ENCODE measurements at regions not wholly inside any gene's neighbourhood (a gene's known extent, or its start where the extent isn't known, plus 50 kb on each side); places are given as distances from the start of the nearest gene placed in this dataset.

DNA sequence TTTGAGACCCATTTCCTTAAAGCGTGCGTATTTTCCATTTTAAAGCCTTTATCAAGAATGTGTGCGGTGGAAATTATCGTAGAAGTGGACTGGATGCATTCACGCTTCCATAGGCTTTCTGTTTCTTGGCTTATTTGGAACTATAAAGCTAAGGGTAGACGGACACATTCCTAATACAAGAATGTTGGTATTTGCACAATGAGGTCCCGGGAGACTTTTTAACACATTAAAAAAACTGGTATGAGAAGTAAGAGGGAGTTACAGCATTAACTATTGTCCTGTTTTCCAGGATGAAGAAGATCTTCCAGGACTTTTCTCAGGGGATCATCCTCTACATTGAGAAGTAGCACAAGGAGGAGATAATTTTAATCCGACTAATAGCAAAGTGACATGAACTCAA, 653.0 kb downstream of the MTRR start:
- H3K27ac ChIP-seq (ENCODE audit: insufficient read depth, low read length) = no peak overlapping the region
- H3K36me3 ChIP-seq (ENCODE audit: control insufficient read depth, insufficient read depth, low read length) = no peaks in the 10 kb centered on the region
- no peaks in the 10 kb centered on the region for H4K20me1 ChIP-seq (ENCODE audit: control insufficient read depth, extremely low read depth, insufficient read depth, low read length)
- H3K4me1 ChIP-seq (ENCODE audit: control insufficient read depth, extremely low read depth, insufficient read depth, low read length) = no peaks in the 10 kb centered on the region
- no peak overlapping the region for H2AFZ ChIP-seq (ENCODE audit: low read length)
- H3K27me3 ChIP-seq (ENCODE audit: control insufficient read depth, insufficient read depth, low read length) = no peaks in the 10 kb centered on the region
- DNase-seq (ENCODE audit: low read depth in 2 of 2) = no peak
- no peaks in the 10 kb centered on the region for H3K9me3 ChIP-seq (ENCODE audit: control insufficient read depth, insufficient read depth, low read depth, low read length)
- no peaks in the 10 kb centered on the region for H3K79me2 ChIP-seq (ENCODE audit: control insufficient read depth, insufficient read depth, low read length)
- H3K4me3 ChIP-seq (replicated peaks in 1 of 4; ENCODE audit: control extremely low read depth in 1 of 4, insufficient read depth in 1 of 4, low read depth in 3 of 4, low read length in 4 of 4) = no peak overlapping the region
- H3K9ac ChIP-seq (ENCODE audit: insufficient read depth, low read length) = no peak overlapping the region
- no peak overlapping the region for H3K4me2 ChIP-seq (ENCODE audit: extremely low read depth, insufficient read depth, low read length)
- no peak for TF ChIP-seq EZH2 (IDR thresholded peaks at IDR 0.05; ENCODE audit: low read length, missing control alignments)
- TF ChIP-seq, protein P1, sequence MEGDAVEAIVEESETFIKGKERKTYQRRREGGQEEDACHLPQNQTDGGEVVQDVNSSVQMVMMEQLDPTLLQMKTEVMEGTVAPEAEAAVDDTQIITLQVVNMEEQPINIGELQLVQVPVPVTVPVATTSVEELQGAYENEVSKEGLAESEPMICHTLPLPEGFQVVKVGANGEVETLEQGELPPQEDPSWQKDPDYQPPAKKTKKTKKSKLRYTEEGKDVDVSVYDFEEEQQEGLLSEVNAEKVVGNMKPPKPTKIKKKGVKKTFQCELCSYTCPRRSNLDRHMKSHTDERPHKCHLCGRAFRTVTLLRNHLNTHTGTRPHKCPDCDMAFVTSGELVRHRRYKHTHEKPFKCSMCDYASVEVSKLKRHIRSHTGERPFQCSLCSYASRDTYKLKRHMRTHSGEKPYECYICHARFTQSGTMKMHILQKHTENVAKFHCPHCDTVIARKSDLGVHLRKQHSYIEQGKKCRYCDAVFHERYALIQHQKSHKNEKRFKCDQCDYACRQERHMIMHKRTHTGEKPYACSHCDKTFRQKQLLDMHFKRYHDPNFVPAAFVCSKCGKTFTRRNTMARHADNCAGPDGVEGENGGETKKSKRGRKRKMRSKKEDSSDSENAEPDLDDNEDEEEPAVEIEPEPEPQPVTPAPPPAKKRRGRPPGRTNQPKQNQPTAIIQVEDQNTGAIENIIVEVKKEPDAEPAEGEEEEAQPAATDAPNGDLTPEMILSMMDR (conservative IDR thresholded peaks at IDR 0.05 in 1 of 2, IDR thresholded peaks at IDR 0.05 in 1 of 2; ENCODE audit: low read depth in 1 of 2, low read length in 2 of 2) = no peak

DNA sequence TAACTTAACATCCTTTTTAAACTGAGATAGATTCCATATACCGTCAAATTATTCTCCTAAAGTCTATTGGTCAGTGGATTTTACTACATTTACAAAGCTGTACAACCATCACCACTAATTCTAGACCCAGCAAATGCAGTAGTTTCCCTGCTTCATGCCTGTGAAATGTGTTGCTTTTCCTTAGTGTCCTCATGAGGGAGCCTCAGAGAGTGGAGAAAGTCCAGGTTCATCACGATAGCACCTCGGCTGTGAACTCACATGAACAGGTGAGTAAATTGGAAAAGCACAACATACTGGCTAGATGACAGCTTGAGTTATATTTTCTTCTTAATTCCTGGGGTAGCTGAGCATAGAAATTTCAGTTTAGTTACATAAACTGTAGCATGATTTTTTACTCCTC, 653.7 kb downstream of the MTRR start:
- H4K20me1 ChIP-seq (ENCODE audit: control insufficient read depth, extremely low read depth, insufficient read depth, low read length) = no peaks in the 10 kb centered on the region
- TF ChIP-seq, protein P1 (conservative IDR thresholded peaks at IDR 0.05 in 1 of 2, IDR thresholded peaks at IDR 0.05 in 1 of 2; ENCODE audit: low read depth in 1 of 2, low read length in 2 of 2) = peak in 1 of 2 donors; percentile 2
- TF ChIP-seq EZH2 (IDR thresholded peaks at IDR 0.05; ENCODE audit: low read length, missing control alignments) = no peak
- H3K27ac ChIP-seq (ENCODE audit: insufficient read depth, low read length) = no peak overlapping the region
- DNase-seq (ENCODE audit: low read depth in 2 of 2) = no peak
- no peak overlapping the region for H3K4me2 ChIP-seq (ENCODE audit: extremely low read depth, insufficient read depth, low read length)
- H3K4me1 ChIP-seq (ENCODE audit: control insufficient read depth, extremely low read depth, insufficient read depth, low read length) = no peaks in the 10 kb centered on the region
- no peak overlapping the region for H3K4me3 ChIP-seq (replicated peaks in 1 of 4; ENCODE audit: control extremely low read depth in 1 of 4, insufficient read depth in 1 of 4, low read depth in 3 of 4, low read length in 4 of 4)
- H3K9ac ChIP-seq (ENCODE audit: insufficient read depth, low read length) = no peak overlapping the region
- H3K36me3 ChIP-seq (ENCODE audit: control insufficient read depth, insufficient read depth, low read length) = no peaks in the 10 kb centered on the region
- H3K27me3 ChIP-seq (ENCODE audit: control insufficient read depth, insufficient read depth, low read length) = no peaks in the 10 kb centered on the region
- no peak overlapping the region for H2AFZ ChIP-seq (ENCODE audit: low read length)
- H3K9me3 ChIP-seq (ENCODE audit: control insufficient read depth, insufficient read depth, low read depth, low read length) = no peaks in the 10 kb centered on the region
- no peaks in the 10 kb centered on the region for H3K79me2 ChIP-seq (ENCODE audit: control insufficient read depth, insufficient read depth, low read length)

DNA sequence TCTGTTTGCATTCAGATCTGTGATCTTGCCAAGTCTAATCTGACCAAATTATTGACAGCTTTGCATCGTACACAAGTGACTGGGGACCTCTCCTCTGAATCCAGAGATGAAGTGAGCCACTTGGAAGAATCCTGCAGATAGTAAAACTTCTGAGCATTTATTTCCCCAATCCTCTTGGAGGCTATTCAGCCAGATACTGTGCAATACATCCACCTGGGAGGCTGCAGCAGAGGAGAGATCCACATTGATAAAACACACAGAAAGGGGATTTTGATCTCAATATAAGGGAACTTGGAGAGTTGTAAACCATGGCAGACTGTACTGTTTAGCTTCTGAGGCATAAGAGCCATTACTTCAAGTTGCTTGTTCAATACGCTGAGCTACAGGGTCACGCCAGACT, 654.6 kb downstream of the MTRR start:
- Histone ChIP-seq H3K79me2 (ENCODE audit: control insufficient read depth, insufficient read depth, low read length) (no peaks in the 10 kb centered on the region), H3K9ac (ENCODE audit: insufficient read depth, low read length) (no peak overlapping the region), H3K27me3 (ENCODE audit: control insufficient read depth, insufficient read depth, low read length) (no peaks in the 10 kb centered on the region), H3K4me2 (ENCODE audit: extremely low read depth, insufficient read depth, low read length) (no peak overlapping the region), H3K27ac (ENCODE audit: insufficient read depth, low read length) (no peak overlapping the region), H3K36me3 (ENCODE audit: control insufficient read depth, insufficient read depth, low read length) (no peaks in the 10 kb centered on the region), H4K20me1 (ENCODE audit: control insufficient read depth, extremely low read depth, insufficient read depth, low read length) (no peaks in the 10 kb centered on the region), H2AFZ (ENCODE audit: low read length) (no peak overlapping the region), H3K4me1 (ENCODE audit: control insufficient read depth, extremely low read depth, insufficient read depth, low read length) (no peaks in the 10 kb centered on the region), H3K4me3 (replicated peaks in 1 of 4; ENCODE audit: control extremely low read depth in 1 of 4, insufficient read depth in 1 of 4, low read depth in 3 of 4, low read length in 4 of 4) (no peak overlapping the region), H3K9me3 (ENCODE audit: control insufficient read depth, insufficient read depth, low read depth, low read length) (no peaks in the 10 kb centered on the region)
- TF ChIP-seq EZH2 (IDR thresholded peaks at IDR 0.05; ENCODE audit: low read length, missing control alignments) = no peak
- TF ChIP-seq, protein P1 (conservative IDR thresholded peaks at IDR 0.05 in 1 of 2, IDR thresholded peaks at IDR 0.05 in 1 of 2; ENCODE audit: low read depth in 1 of 2, low read length in 2 of 2) = no peak
- DNase-seq (ENCODE audit: low read depth in 2 of 2) = no peak

Data from fibroblast of lung (primary cell).